B cell (primary cell): ENCODE measurements at regions not wholly inside any gene's neighbourhood (a gene's known extent, or its start where the extent isn't known, plus 50 kb on each side); places are given as distances from the start of the nearest gene placed in this dataset.

ENCODE experiments used
- ATAC-seq: fragments of 200-7000 bp; cut with Tn5 transposase; one replicate; pipeline ENCODE4 v1.10.0; 2021; ENCODE audit warnings: low read depth, mild to moderate bottlenecking, moderate number of reproducible peaks, moderate library complexity
- CTCF ChIA-PET: fragments of 350-600 bp; sonication (Branson Sonifier 250); formaldehyde crosslinking; loops from one replicate; lab custom pipeline; 2021; ENCODE audit warnings: antibody characterized with exemption, inconsistent platforms; lab: Charles Lee
- POLR2A ChIA-PET: fragments of 350-600 bp; sonication (Branson Sonifier 250); formaldehyde crosslinking; loops from one replicate; lab custom pipeline; 2021; ENCODE audit warnings: antibody characterized with exemption; lab: Charles Lee
- DNase-seq: peaks from one replicate; pipeline ENCODE4 v3.0.0; 2013
- H2AFZ ChIP-seq: 2 replicates; pipeline ENCODE4 v1.6.1; 2012; ENCODE audit warnings: mild to moderate bottlenecking, low read depth, low read length; ENCODE audit not compliant: insufficient read depth, poor library complexity, severe bottlenecking
- H3K27ac ChIP-seq, 2 donors: 1 replicate in 1 of 2; 2 replicates in 1 of 2; pipeline ENCODE4 v1.5.1; 2012 to 2013; ENCODE audit warnings: low read length in 2 of 2, mild to moderate bottlenecking in 2 of 2, moderate library complexity in 1 of 2
- H3K27me3 ChIP-seq, 4 experiments: fragments of 200-600 bp in 1 of 4; sonication (generic) in 1 of 4; replicated peaks in 1 of 4; 1 replicate in 2 of 4; 2 replicates in 2 of 4; pipeline versions ENCODE4 v1.6.1 to v1.7.0; 2013 to 2016; ENCODE audit warnings: low read length in 3 of 4, mild to moderate bottlenecking in 2 of 4, mixed read lengths in 1 of 4, moderate library complexity in 1 of 4; ENCODE audit not compliant: insufficient read depth in 4 of 4, control insufficient read depth in 3 of 4; ENCODE audit errors: control extremely low read depth in 1 of 4
- H3K36me3 ChIP-seq, 2 experiments: replicated peaks in 1 of 2; 1 replicate in 1 of 2; 2 replicates in 1 of 2; pipeline versions ENCODE4 v1.6.1 to v1.7.1; 2013; ENCODE audit warnings: low read length in 1 of 2; ENCODE audit not compliant: insufficient read depth in 2 of 2, control insufficient read depth in 1 of 2; ENCODE audit errors: control extremely low read depth in 1 of 2, extremely low read depth in 1 of 2
- H3K4me1 ChIP-seq, 2 donors: fragments of 200-600 bp in 1 of 2; sonication (generic) in 1 of 2; 1 replicate in 1 of 2; 2 replicates in 1 of 2; pipeline versions ENCODE4 v1.5.1 to v1.6.1; 2013 to 2017; ENCODE audit warnings: low read length in 2 of 2; ENCODE audit not compliant: control insufficient read depth in 2 of 2, insufficient read depth in 2 of 2
- H3K4me2 ChIP-seq: replicated peaks from 2 replicates; pipeline ENCODE3; 2012; ENCODE audit warnings: mild to moderate bottlenecking, low read depth, low read length; ENCODE audit not compliant: poor library complexity, severe bottlenecking
- H3K4me3 ChIP-seq, 5 experiments: fragments of 200-600 bp in 1 of 5; sonication (generic) in 1 of 5; 1 replicate in 3 of 5; 2 replicates in 2 of 5; pipeline versions ENCODE4 v1.5.1 to v1.7.0; 2011 to 2016; ENCODE audit warnings: low read length in 4 of 5, mild to moderate bottlenecking in 4 of 5, low read depth in 2 of 5, control low read depth in 1 of 5, moderate library complexity in 1 of 5; ENCODE audit not compliant: insufficient read depth in 1 of 5; ENCODE audit errors: control extremely low read depth in 1 of 5, extremely low read depth in 1 of 5
- H3K79me2 ChIP-seq: fragments of 200-600 bp; sonication (generic); one replicate; pipeline ENCODE4 v1.6.0; 2016; ENCODE audit warnings: low read length; ENCODE audit not compliant: control insufficient read depth, insufficient read depth
- H3K9ac ChIP-seq: fragments of 200-600 bp; sonication (generic); 2 replicates; pipeline ENCODE4 v1.6.1; 2017; ENCODE audit warnings: mild to moderate bottlenecking, low read length, moderate library complexity
- H3K9me3 ChIP-seq, 3 donors: one replicate each; pipeline versions ENCODE4 v1.6.1 to v1.7.1; 2013; ENCODE audit warnings: low read length in 2 of 3; ENCODE audit not compliant: control insufficient read depth in 2 of 3, insufficient read depth in 1 of 3; ENCODE audit errors: control extremely low read depth in 1 of 3
- H4K20me1 ChIP-seq: 2 replicates; pipeline ENCODE4 v1.6.0; 2012; ENCODE audit warnings: mild to moderate bottlenecking, low read length; ENCODE audit not compliant: insufficient read depth, control insufficient read depth, poor library complexity, severe bottlenecking
- H3K27ac Mint-ChIP-seq: one replicate; pipeline ENCODE4 v1.8.0; 2021; ENCODE audit warnings: mixed read lengths
- H3K27me3 Mint-ChIP-seq: one replicate; pipeline ENCODE4 v1.8.0; 2021; ENCODE audit warnings: mixed read lengths
- H3K4me1 Mint-ChIP-seq: one replicate; pipeline ENCODE4 v1.8.0; 2021; ENCODE audit warnings: mixed read lengths
- H3K4me3 Mint-ChIP-seq: one replicate; pipeline ENCODE4 v1.8.0; 2021; ENCODE audit warnings: mixed read lengths
- H3K9me3 Mint-ChIP-seq: one replicate; pipeline ENCODE4 v1.8.0; 2022; ENCODE audit warnings: mixed read lengths; ENCODE audit not compliant: insufficient read depth
- CTCF ChIP-seq: fragments of 200-600 bp; IDR thresholded peaks from one replicate; pipeline ENCODE4 v1.8.0; 2022; ENCODE audit warnings: antibody characterized with exemption, mild to moderate bottlenecking
- EZH2 ChIP-seq: IDR thresholded peaks from 2 replicates; pipeline ENCODE4 v1.6.1; 2012; ENCODE audit warnings: borderline replicate concordance, low read depth, mild to moderate bottlenecking, moderate library complexity, low read length; ENCODE audit not compliant: insufficient read depth, poor library complexity, severe bottlenecking
- WGBS: methylation state at CpG from one replicate; pipeline ENCODE4 v1.1.5; 2013; ENCODE audit warnings: missing lambda C conversion rate; ENCODE audit not compliant: insufficient coverage; 5-methylcytosine and 5-hydroxymethylcytosine counted together
- intact Hi-C: fragments of 100-400 bp; cut with micrococcal nuclease; formaldehyde crosslinking; loops from one replicate; pipeline ENCODE4 v1.10.0; 2022

DNA sequence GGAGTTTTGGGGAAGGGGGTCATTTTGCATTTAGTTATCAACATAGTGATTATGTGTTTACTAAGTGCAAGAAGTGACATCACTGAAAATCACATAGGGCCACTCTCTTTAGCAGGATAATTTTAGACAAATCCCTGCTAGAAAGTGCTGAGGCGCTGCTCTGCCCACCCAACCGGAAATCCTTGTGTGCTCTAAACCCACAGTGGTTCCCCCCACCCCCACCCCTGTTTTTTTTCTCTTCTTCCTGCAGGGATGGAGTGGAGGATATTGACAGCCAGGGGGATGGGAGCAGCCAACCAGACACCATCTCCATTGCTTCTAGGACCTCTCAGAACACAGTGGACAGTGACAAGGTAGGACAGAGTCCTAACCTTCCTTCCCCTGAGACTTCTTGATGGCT lies 234.2 kb upstream of the UMPS start:
- ATAC-seq (no peak), DNase-seq (no peak)
- no peak overlapping the region for H3K9ac ChIP-seq
- intact Hi-C loops, result no loop called here
- H3K4me3 ChIP-seq, result no peak overlapping the region
- TF ChIP-seq EZH2 (no peak), CTCF (no peak)
- H3K27ac Mint-ChIP-seq, result no peak overlapping the region
- H3K4me1 Mint-ChIP-seq, result peaks cover 2% of the 10 kb centered on the region
- POLR2A ChIA-PET, result no interaction called here
- H3K4me2 ChIP-seq, result no peak overlapping the region
- H3K27ac ChIP-seq, result no peak overlapping the region
- no peaks in the 10 kb centered on the region for H4K20me1 ChIP-seq
- H3K4me1 ChIP-seq, result no peaks in the 10 kb centered on the region
- peaks cover 23% of the 10 kb centered on the region for H3K27me3 Mint-ChIP-seq
- WGBS, result no CpG with 5 or more reads among the region's 2 CpGs
- H3K79me2 ChIP-seq, result no peaks in the 10 kb centered on the region
- no peaks in the 10 kb centered on the region for H3K36me3 ChIP-seq
- CTCF ChIA-PET, result no interaction called here
- H2AFZ ChIP-seq, result no peak overlapping the region
- no peaks in the 10 kb centered on the region for H3K27me3 ChIP-seq
- no peak overlapping the region for H3K4me3 Mint-ChIP-seq
- no peaks in the 10 kb centered on the region for H3K9me3 Mint-ChIP-seq
- no peaks in the 10 kb centered on the region for H3K9me3 ChIP-seq

DNA sequence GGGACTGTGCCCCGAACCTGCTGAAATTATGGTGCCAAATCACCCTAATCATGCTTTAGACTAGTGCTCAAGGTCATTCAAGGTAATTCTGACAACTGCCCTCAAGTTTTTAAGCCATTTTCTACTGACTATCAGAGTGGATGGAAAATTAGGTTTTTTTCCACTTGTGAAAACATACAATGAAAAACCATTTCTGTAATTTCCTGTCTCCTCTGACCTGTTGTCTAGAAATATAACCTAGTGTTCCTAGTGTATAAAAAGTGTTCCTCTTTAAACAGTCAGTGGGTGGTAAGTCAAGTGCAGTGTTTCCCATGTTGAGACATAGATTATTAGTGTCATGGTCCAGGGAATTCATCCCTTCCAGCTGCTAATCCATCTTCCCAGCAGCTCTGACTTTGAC lies 232.8 kb upstream of the UMPS start:
- Histone ChIP-seq H3K4me3 (no peak overlapping the region), H3K27me3 (peaks cover 0 to 3% (median 0%) of the 10 kb centered on the region in 4 experiments), H3K36me3 (no peaks in the 10 kb centered on the region), H3K79me2 (no peaks in the 10 kb centered on the region), H3K27ac (no peak overlapping the region), H3K4me2 (no peak overlapping the region), H3K9ac (no peak overlapping the region), H3K9me3 (no peaks in the 10 kb centered on the region), H3K4me1 (no peaks in the 10 kb centered on the region), H4K20me1 (no peaks in the 10 kb centered on the region), H2AFZ (no peak overlapping the region)
- H3K27ac Mint-ChIP-seq, result no peak overlapping the region
- WGBS, result no CpG with 5 or more reads among the region's 1 CpG
- peaks cover 2% of the 10 kb centered on the region for H3K4me1 Mint-ChIP-seq
- no peak overlapping the region for H3K4me3 Mint-ChIP-seq
- TF ChIP-seq EZH2 (no peak), CTCF (no peak)
- CTCF ChIA-PET, result no interaction called here
- H3K9me3 Mint-ChIP-seq, result no peaks in the 10 kb centered on the region
- intact Hi-C loops, result no loop called here
- H3K27me3 Mint-ChIP-seq, result peaks cover 31% of the 10 kb centered on the region
- POLR2A ChIA-PET, result no interaction called here
- ATAC-seq (no peak), DNase-seq (no peak)
